K562 (cell line): ENCODE measurements at regions not wholly inside any gene's neighbourhood (a gene's known extent, or its start where the extent isn't known, plus 50 kb on each side); places are given as distances from the start of the nearest gene placed in this dataset.

ENCODE experiments used
- ATAC-seq: fragments of 200-7000 bp; cut with Tn5 transposase; 3 replicates; pipeline ENCODE4 v1.9.1; 2020; ENCODE audit warnings: moderate library complexity
- BruUV-seq: library from RNA; stranded (reverse); fragments of 400-500 nt; replicated peaks from 2 replicates; lab custom pipeline; 2021; lab: Mats Ljungman, UMichigan
- CTCF ChIA-PET: fragments of 300-600 bp; formaldehyde crosslinking; extraction: SDS; loops from one replicate; lab custom pipeline; 2021; ENCODE audit warnings: low intra/inter-chr PET ratio; lab: Yijun Ruan, JAX
- POLR2A ChIA-PET: fragments of 300-600, 350-650 bp; sonication (Branson Sonifier 250); formaldehyde crosslinking; extraction: SDS; loops from one replicate; lab custom pipeline; 2021; ENCODE audit warnings: antibody characterized with exemption, inconsistent platforms; lab: Yijun Ruan, JAX
- DNase-seq, 4 experiments: peaks; one replicate each; pipeline versions ENCODE4 v3.0.0 to v3.0.0-alpha.2; 2011 to 2018; ENCODE audit warnings: low spot score in 3 of 4, mixed read lengths in 3 of 4; ENCODE audit errors: extremely low read depth in 1 of 4
- FAIRE-seq: peaks from 2 replicates; lab custom pipeline; 2011; peaks lifted over from hg19 to GRCh38; lab: Jason Lieb, UNC
- H2AFZ ChIP-seq: 2 replicates; pipeline ENCODE4 v1.6.0; 2011; ENCODE audit warnings: low read depth, low read length, control low read depth, inconsistent platforms
- H3K27ac ChIP-seq: fragments of 200-600 bp; 3 replicates; pipeline ENCODE4 v1.8.0; 2011; ENCODE audit warnings: low read depth, mild to moderate bottlenecking, control low read depth, inconsistent platforms, low read length, moderate library complexity, mixed read lengths; ENCODE audit errors: extremely low read depth
- H3K27me3 ChIP-seq, 2 experiments: fragments of 300-600 bp in 1 of 2; 2 replicates in 1 of 2; 3 replicates in 1 of 2; pipeline versions ENCODE4 v1.6.0 to v1.8.0; 2011; ENCODE audit warnings: inconsistent platforms in 2 of 2, low read length in 2 of 2, mild to moderate bottlenecking in 1 of 2, mixed read lengths in 1 of 2, moderate library complexity in 1 of 2; ENCODE audit not compliant: control insufficient read depth in 2 of 2, insufficient read depth in 2 of 2
- H3K36me3 ChIP-seq: fragments of 300-600 bp; 3 replicates; pipeline ENCODE4 v1.8.0; 2011; ENCODE audit warnings: mild to moderate bottlenecking, low read length, inconsistent platforms; ENCODE audit not compliant: control insufficient read depth, insufficient read depth
- H3K4me1 ChIP-seq, 2 experiments: fragments of 200-600 bp in 1 of 2; replicated peaks in 1 of 2; 2 replicates in 1 of 2; 3 replicates in 1 of 2; pipeline versions ENCODE4 v1.5.1 to v1.8.0; 2011; ENCODE audit warnings: inconsistent platforms in 2 of 2, low read length in 2 of 2, mild to moderate bottlenecking in 1 of 2, mixed read lengths in 1 of 2, moderate library complexity in 1 of 2; ENCODE audit not compliant: control insufficient read depth in 2 of 2, insufficient read depth in 2 of 2
- H3K4me2 ChIP-seq: 2 replicates; pipeline ENCODE4 v1.6.1; 2011; ENCODE audit warnings: low read length, control low read depth, inconsistent platforms, mixed read lengths; ENCODE audit not compliant: insufficient read depth
- H3K4me3 ChIP-seq: fragments of 200-600 bp; sonication (generic), shearing (Covaris generic); 2 replicates; pipeline ENCODE4 v1.5.1; 2016; ENCODE audit warnings: control low read depth, inconsistent platforms
- H3K79me2 ChIP-seq: fragments of 200-600 bp; 3 replicates; pipeline ENCODE4 v1.8.0; 2011; ENCODE audit warnings: low read length, inconsistent platforms; ENCODE audit not compliant: control insufficient read depth, insufficient read depth
- H3K9ac ChIP-seq, 2 experiments: 2 replicates each; pipeline versions ENCODE4 v1.6.0 to v1.6.1; 2011; ENCODE audit warnings: low read depth in 2 of 2, low read length in 2 of 2, control low read depth in 1 of 2, inconsistent platforms in 1 of 2, mild to moderate bottlenecking in 1 of 2, mixed read lengths in 1 of 2; ENCODE audit not compliant: insufficient read depth in 1 of 2
- H3K9me1 ChIP-seq: one replicate; pipeline ENCODE4 v1.6.0; 2011; ENCODE audit warnings: inconsistent platforms, mild to moderate bottlenecking, low read length, moderate library complexity; ENCODE audit not compliant: control insufficient read depth, insufficient read depth
- H3K9me3 ChIP-seq: replicated peaks from 2 replicates; pipeline ENCODE4 v1.5.1; 2011; ENCODE audit warnings: low read depth, low read length, inconsistent platforms; ENCODE audit not compliant: control insufficient read depth, insufficient read depth
- H4K20me1 ChIP-seq: replicated peaks from 2 replicates; pipeline ENCODE4 v1.6.1; 2011; ENCODE audit warnings: low read length, inconsistent platforms, mixed read lengths; ENCODE audit not compliant: control insufficient read depth, insufficient read depth
- LCOR ChIP-seq: sonication (generic); formaldehyde crosslinking; IDR thresholded peaks from 2 replicates; pipeline ENCODE4 v1.8.0; 2022; ENCODE audit warnings: mild to moderate bottlenecking, missing genetic modification reagents
- MAFK ChIP-seq: IDR thresholded peaks from 2 replicates; pipeline ENCODE4 v1.6.1; 2011; ENCODE audit warnings: low read length, improper control_type of control experiment
- NR4A1 ChIP-seq, 2 experiments: fragments of 250-450 bp in 1 of 2; fragments of 450-650 bp in 1 of 2; sonication (Bioruptor Pico) in 1 of 2; IDR thresholded peaks; 2 replicates each; pipeline versions ENCODE4 v1.4.0 to v1.6.1; 2016 to 2020; ENCODE audit warnings: mild to moderate bottlenecking in 2 of 2, missing compliant biosample characterization in 1 of 2, missing genetic modification characterization in 1 of 2, moderate library complexity in 1 of 2
- RCOR1 ChIP-seq, 2 experiments: IDR thresholded peaks; 2 replicates each; pipeline ENCODE4 v1.6.1; 2012; ENCODE audit warnings: low read depth in 2 of 2, low read length in 2 of 2, borderline replicate concordance in 1 of 2, improper control_type of control experiment in 1 of 2
- UBTF ChIP-seq, 2 experiments: IDR thresholded peaks; 2 replicates each; pipeline ENCODE4 v1.6.1; 2012; ENCODE audit warnings: improper control_type of control experiment in 2 of 2, low read depth in 2 of 2, low read length in 2 of 2, borderline replicate concordance in 1 of 2
- WGBS: fragments of 100-300 bp; shearing (Covaris generic); methylation state at CpG from one replicate; pipeline ENCODE4 v1.1.6; 2016; ENCODE audit warnings: low coverage, mixed read lengths; ENCODE audit not compliant: insufficient coverage; ENCODE audit errors: missing lambda C conversion rate; 5-methylcytosine and 5-hydroxymethylcytosine counted together
- in situ Hi-C: fragments of 300-500 bp; cut with MboI; formaldehyde crosslinking; loops from 4 replicates; pipeline ENCODE4 v1.15.0; 2018; ENCODE audit warnings: inconsistent platforms, mixed read lengths
- intact Hi-C: fragments of 100-400 bp; cut with micrococcal nuclease; formaldehyde crosslinking; loops from 2 replicates; pipeline ENCODE4 v1.14.2; 2022

- Histone ChIP-seq H4K20me1 (no peaks in the 10 kb centered on the region), H3K79me2 (no peaks in the 10 kb centered on the region), H3K27ac (no peak overlapping the region), H3K4me2 (no peak overlapping the region), H3K9me1 (no peaks in the 10 kb centered on the region), H3K4me3 (no peak overlapping the region), H3K9ac (no peak overlapping the region), H3K27me3 (no peaks in the 10 kb centered on the region), H3K9me3 (no peaks in the 10 kb centered on the region), H3K36me3 (no peaks in the 10 kb centered on the region), H2AFZ (no peak overlapping the region), H3K4me1 (no peaks in the 10 kb centered on the region)
- no peak for ATAC-seq
- no peak for FAIRE-seq
- BruUV-seq: no TSS peak
- ChIA-PET POLR2A (interaction anchor here (1.1 kb wide), 1 partner anchor 25 kb away, joined by 4 read pairs; no protein-coding TSS in a partner anchor), CTCF (no interaction called here)
- TF ChIP-seq RCOR1 (IDR thresholded peaks at IDR 0.05; ENCODE audit: borderline replicate concordance in 1 of 2, low read depth in 2 of 2, low read length in 2 of 2) (no peak), MAFK (no peak), LCOR (no peak), NR4A1 (CRISPR knock-in tag; IDR thresholded peaks at IDR 0.05) (no peak), NR4A1 (tag; IDR thresholded peaks at IDR 0.05) (no peak)
- intact Hi-C loops (no loop called here), in situ Hi-C loops (no loop called here)
- no peak for DNase-seq
- WGBS: 3% methylated on average over 4 of the region's 4 CpGs
Measured at GRCh38 chr4:124526769-124527168, 185.8 kb downstream of the ANKRD50 start.

GRCh38 chr4:124527364-124527763 lies 185.2 kb downstream of the ANKRD50 start:
- FAIRE-seq (no peak), DNase-seq (no peak), ATAC-seq (no peak)
- POLR2A ChIA-PET: interaction anchor here (1.1 kb wide), 1 partner anchor 25 kb away, joined by 4 read pairs; no protein-coding TSS in a partner anchor
- Histone ChIP-seq H4K20me1 (no peaks in the 10 kb centered on the region), H3K27me3 (no peaks in the 10 kb centered on the region), H3K9me1 (no peaks in the 10 kb centered on the region), H3K4me1 (no peaks in the 10 kb centered on the region), H3K9me3 (no peaks in the 10 kb centered on the region), H3K4me2 (no peak overlapping the region), H3K79me2 (no peaks in the 10 kb centered on the region), H3K36me3 (no peaks in the 10 kb centered on the region), H2AFZ (no peak overlapping the region), H3K9ac (no peak overlapping the region), H3K4me3 (no peak overlapping the region), H3K27ac (no peak overlapping the region)
- no TSS peak for BruUV-seq
- CTCF ChIA-PET: no interaction called here
- TF ChIP-seq UBTF (IDR thresholded peaks at IDR 0.05; ENCODE audit: borderline replicate concordance in 1 of 2, low read depth in 2 of 2, low read length in 2 of 2): no peak
- WGBS: 14% methylated on average over 3 of the region's 3 CpGs
- intact Hi-C loops (no loop called here), in situ Hi-C loops (no loop called here)
